Lung (tissue), 11 donors: ENCODE measurements at regions not wholly inside any gene's neighbourhood (a gene's known extent, or its start where the extent isn't known, plus 50 kb on each side); places are given as distances from the start of the nearest gene placed in this dataset.
"Not testable (repeated sequence)": the region's sequence is repeated elsewhere in the genome, so short reads cannot be mapped to it uniquely, and the experiment has no call there.

Experiments
- ATAC-seq: fragments of 200-7000 bp; cut with Tn5 transposase; one replicate; pipeline ENCODE4 v1.9.1; 2020; ENCODE audit warnings: moderate number of reproducible peaks; ENCODE audit not compliant: insufficient read depth, low FRiP score
- DNase-seq, 3 donors: peaks; one replicate each; pipeline ENCODE4 v3.0.0-alpha.2; 2013 to 2017
- H3K27ac ChIP-seq, 2 donors: one replicate each; pipeline ENCODE4 v1.5.1; 2013; ENCODE audit warnings: mild to moderate bottlenecking in 2 of 2, moderate library complexity in 2 of 2, control low read depth in 1 of 2, inconsistent platforms in 1 of 2, low read depth in 1 of 2, low read length in 1 of 2
- H3K27me3 ChIP-seq, 3 donors: one replicate each; pipeline ENCODE4 v1.5.1; 2013; ENCODE audit warnings: low read length in 2 of 3; ENCODE audit not compliant: control insufficient read depth in 3 of 3, insufficient read depth in 3 of 3
- H3K36me3 ChIP-seq, 4 donors: one replicate each; pipeline ENCODE4 v1.5.1; 2013; ENCODE audit warnings: low read length in 4 of 4, mild to moderate bottlenecking in 1 of 4, moderate library complexity in 1 of 4; ENCODE audit not compliant: control insufficient read depth in 4 of 4, insufficient read depth in 4 of 4
- H3K4me1 ChIP-seq, 5 donors: one replicate each; pipeline ENCODE4 v1.5.1; 2013; ENCODE audit warnings: low read length in 5 of 5, mild to moderate bottlenecking in 2 of 5, moderate library complexity in 1 of 5; ENCODE audit not compliant: control insufficient read depth in 5 of 5, insufficient read depth in 5 of 5
- H3K4me3 ChIP-seq: one replicate; pipeline ENCODE4 v1.5.1; 2013; ENCODE audit warnings: mild to moderate bottlenecking, control low read depth, moderate library complexity
- H3K9ac ChIP-seq, 2 donors: one replicate each; pipeline ENCODE4 v1.5.1; 2013; ENCODE audit warnings: low read length in 2 of 2, control low read depth in 1 of 2; ENCODE audit not compliant: insufficient read depth in 1 of 2
- H3K9me3 ChIP-seq, 4 donors: one replicate each; pipeline ENCODE4 v1.5.1; 2013; ENCODE audit warnings: low read length in 3 of 4, mild to moderate bottlenecking in 1 of 4, moderate library complexity in 1 of 4; ENCODE audit not compliant: control insufficient read depth in 4 of 4, insufficient read depth in 3 of 4
- CTCF ChIP-seq: IDR thresholded peaks from 2 replicates; pipeline ENCODE4 v1.5.1; 2012; ENCODE audit warnings: mild to moderate bottlenecking; ENCODE audit errors: control extremely low read depth, extremely low read depth
- WGBS, 2 donors: extraction: QIAGEN DNeasy Blood & Tissue Kit; methylation state at CpG; one replicate each; pipeline ENCODE4 v1.1.7; 2013; 5-methylcytosine and 5-hydroxymethylcytosine counted together
- donor health status: control.
- donor health status: control.
- donor health status: Bipolar disorder and iron deficiency.
- donor health status: healthy.
- donor health status: DM: yes; HTN: yes; CAD: no.

DNA sequence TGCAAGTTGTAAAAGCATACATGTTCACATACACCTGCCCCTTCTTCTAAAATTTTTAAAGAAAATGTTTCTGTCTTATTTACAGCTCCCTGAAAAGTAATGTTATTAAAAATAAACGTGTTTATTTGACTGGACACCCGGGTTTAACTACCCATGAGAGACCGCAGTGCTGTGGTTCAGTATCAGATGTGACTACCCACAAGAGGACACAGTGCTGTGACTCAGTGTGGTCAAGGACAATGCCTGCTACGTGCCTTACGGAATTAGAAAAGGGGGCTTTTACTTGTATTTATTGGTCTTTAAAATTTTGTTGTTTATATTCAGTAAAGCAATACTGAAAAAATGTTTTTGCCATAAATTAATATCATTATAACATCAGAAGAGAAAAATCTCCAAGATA is 641.4 kb downstream of the TRIML1 start:
- H3K36me3 ChIP-seq = no peaks in the 10 kb centered on the region
- no peak overlapping the region for H3K9ac ChIP-seq
- DNase-seq (no peak), ATAC-seq (no peak)
- H3K4me1 ChIP-seq = no peaks in the 10 kb centered on the region
- no peak for TF ChIP-seq CTCF
- H3K4me3 ChIP-seq = no peak overlapping the region
- no peaks in the 10 kb centered on the region for H3K27me3 ChIP-seq
- H3K9me3 ChIP-seq = no peaks in the 10 kb centered on the region
- no peak overlapping the region for H3K27ac ChIP-seq
- WGBS, 2 donors = 75 to 89% methylated on average over 5 of the region's 5 CpGs

DNA sequence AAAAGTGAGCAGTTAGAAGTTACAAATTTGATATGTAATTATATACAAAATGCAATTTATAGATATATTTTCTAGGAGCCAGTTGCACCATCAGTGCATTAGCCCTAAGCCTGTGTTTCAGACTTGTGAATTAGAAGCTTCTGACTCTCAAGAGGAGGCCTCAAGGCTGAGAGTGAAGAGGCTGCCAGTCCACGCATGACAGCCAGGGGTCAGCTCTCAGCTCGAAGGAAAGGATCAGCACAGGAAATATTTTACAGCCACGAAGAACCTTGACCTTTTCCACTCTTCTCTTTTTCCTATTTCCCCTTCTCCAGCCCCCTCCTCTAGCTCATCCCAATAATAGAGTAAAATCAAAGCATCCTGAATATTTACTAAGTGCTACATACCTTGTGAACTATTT is 642.4 kb downstream of the TRIML1 start:
- no peaks in the 10 kb centered on the region for H3K27me3 ChIP-seq
- ATAC-seq = no peak
- H3K9me3 ChIP-seq = no peaks in the 10 kb centered on the region
- H3K4me1 ChIP-seq = no peaks in the 10 kb centered on the region
- TF ChIP-seq CTCF = peak; percentile 9
- no peak overlapping the region for H3K27ac ChIP-seq
- 22 to 24% methylated on average over 3 of the region's 3 CpGs for WGBS, 2 donors
- no peaks in the 10 kb centered on the region for H3K36me3 ChIP-seq
- no peak overlapping the region for H3K9ac ChIP-seq
- H3K4me3 ChIP-seq = no peak overlapping the region
- DNase-seq = peak in 1 of 3 donors; percentile 15

- DNase-seq (no peak), ATAC-seq (no peak)
- no peak overlapping the region for H3K27ac ChIP-seq
- H3K36me3 ChIP-seq = no peaks in the 10 kb centered on the region
- no peak overlapping the region for H3K4me3 ChIP-seq
- no peaks in the 10 kb centered on the region for H3K9me3 ChIP-seq
- TF ChIP-seq CTCF = no peak
- 66 to 78% methylated on average over 4 of the region's 4 CpGs for WGBS, 2 donors
- H3K4me1 ChIP-seq = no peaks in the 10 kb centered on the region
- no peak overlapping the region for H3K9ac ChIP-seq
- no peaks in the 10 kb centered on the region for H3K27me3 ChIP-seq
Observed at GRCh38 chr4:188783175-188783574, 643.9 kb downstream of the TRIML1 start.

DNA sequence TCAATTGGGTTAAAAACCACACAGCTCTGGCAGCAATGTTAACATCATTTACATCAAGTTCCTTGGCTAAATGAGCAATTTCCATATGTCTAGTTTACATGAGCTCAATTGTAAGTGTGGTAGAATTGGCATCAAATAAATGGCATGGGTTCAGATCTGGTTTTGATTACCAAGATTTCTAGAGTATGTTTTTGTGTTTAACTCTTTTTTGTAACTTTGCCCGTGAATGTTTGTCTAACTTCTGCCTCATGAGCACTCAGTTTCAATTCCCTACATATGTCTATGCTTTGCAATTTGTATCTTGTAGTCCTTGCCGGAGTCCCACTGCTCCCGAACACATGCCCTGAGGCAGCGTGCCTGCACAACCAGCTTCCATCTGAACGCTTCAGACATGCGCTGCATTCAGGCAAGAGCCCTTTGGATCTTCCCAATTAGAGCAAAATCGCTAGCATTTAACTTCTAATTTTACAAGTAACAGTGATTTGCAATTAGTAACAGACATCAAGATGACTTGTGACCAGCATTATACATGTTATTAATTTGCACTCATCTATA is 644.4 kb downstream of the TRIML1 start:
- ATAC-seq (no peak), DNase-seq (no peak)
- TF ChIP-seq CTCF = no peak
- no peaks in the 10 kb centered on the region for H3K27me3 ChIP-seq
- no peaks in the 10 kb centered on the region for H3K9me3 ChIP-seq
- no peak overlapping the region for H3K9ac ChIP-seq
- H3K4me3 ChIP-seq = no peak overlapping the region
- no peaks in the 10 kb centered on the region for H3K4me1 ChIP-seq
- H3K27ac ChIP-seq = no peak overlapping the region
- 75 to 86% methylated on average over 7 of the region's 7 CpGs for WGBS, 2 donors
- H3K36me3 ChIP-seq = no peaks in the 10 kb centered on the region

GRCh38 chr4:188796600-188796999 is 657.4 kb downstream of the TRIML1 start:
- not testable (repeated sequence) for H3K4me1 ChIP-seq, H3K27ac ChIP-seq, ATAC-seq, H3K36me3 ChIP-seq, H3K9me3 ChIP-seq, H3K4me3 ChIP-seq, H3K9ac ChIP-seq, H3K27me3 ChIP-seq, DNase-seq
- WGBS, 2 donors = 92 to 96% methylated on average over 46 of the region's 46 CpGs
